ENCODE measurements at regions not wholly inside any gene's neighbourhood (a gene's known extent, or its start where the extent isn't known, plus 50 kb on each side); places are given as distances from the start of the nearest gene placed in this dataset.

- H3K4me1 ChIP-seq (ENCODE audit: low read depth), result no peaks in the 10 kb centered on the region
- H3K27me3 ChIP-seq, result no peaks in the 10 kb centered on the region
- no peaks in the 10 kb centered on the region for H3K36me3 ChIP-seq
- H3K27ac ChIP-seq, result no peak overlapping the region
- no peak for DNase-seq (ENCODE audit: low read depth in 1 of 2, low spot score in 1 of 2)
- H3K9me3 ChIP-seq (ENCODE audit: low read depth), result no peaks in the 10 kb centered on the region
- no peak overlapping the region for H3K4me3 ChIP-seq
- TF ChIP-seq, protein P1, sequence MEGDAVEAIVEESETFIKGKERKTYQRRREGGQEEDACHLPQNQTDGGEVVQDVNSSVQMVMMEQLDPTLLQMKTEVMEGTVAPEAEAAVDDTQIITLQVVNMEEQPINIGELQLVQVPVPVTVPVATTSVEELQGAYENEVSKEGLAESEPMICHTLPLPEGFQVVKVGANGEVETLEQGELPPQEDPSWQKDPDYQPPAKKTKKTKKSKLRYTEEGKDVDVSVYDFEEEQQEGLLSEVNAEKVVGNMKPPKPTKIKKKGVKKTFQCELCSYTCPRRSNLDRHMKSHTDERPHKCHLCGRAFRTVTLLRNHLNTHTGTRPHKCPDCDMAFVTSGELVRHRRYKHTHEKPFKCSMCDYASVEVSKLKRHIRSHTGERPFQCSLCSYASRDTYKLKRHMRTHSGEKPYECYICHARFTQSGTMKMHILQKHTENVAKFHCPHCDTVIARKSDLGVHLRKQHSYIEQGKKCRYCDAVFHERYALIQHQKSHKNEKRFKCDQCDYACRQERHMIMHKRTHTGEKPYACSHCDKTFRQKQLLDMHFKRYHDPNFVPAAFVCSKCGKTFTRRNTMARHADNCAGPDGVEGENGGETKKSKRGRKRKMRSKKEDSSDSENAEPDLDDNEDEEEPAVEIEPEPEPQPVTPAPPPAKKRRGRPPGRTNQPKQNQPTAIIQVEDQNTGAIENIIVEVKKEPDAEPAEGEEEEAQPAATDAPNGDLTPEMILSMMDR (IDR thresholded peaks at IDR 0.05; ENCODE audit: low read depth, low read length), result no peak
Observed at GRCh38 chr3:170701696-170702678, 116.1 kb upstream of the SLC7A14 start.

DNA sequence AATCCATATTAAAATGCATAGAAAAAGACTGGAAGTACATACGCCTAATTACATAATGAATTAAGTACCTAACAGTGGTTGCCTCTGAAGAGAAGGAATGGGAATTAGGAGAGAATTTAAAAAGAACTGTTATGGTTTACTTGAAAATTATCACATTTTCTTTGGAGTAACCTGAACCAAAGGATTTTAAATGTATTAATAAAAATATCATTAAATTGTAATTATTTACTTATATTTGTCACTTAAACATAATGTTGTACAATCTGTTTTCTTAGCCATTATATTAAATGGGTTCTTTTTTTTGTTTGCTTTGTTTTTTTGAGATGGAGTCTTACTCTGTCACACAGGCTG is 114.2 kb upstream of the SLC7A14 start:
- Histone ChIP-seq H3K36me3 (no peaks in the 10 kb centered on the region), H3K27me3 (no peaks in the 10 kb centered on the region), H3K4me3 (no peak overlapping the region), H3K9me3 (ENCODE audit: low read depth) (no peaks in the 10 kb centered on the region), H3K27ac (no peak overlapping the region), H3K4me1 (ENCODE audit: low read depth) (no peaks in the 10 kb centered on the region)
- DNase-seq (ENCODE audit: low read depth in 1 of 2, low spot score in 1 of 2), result no peak
- TF ChIP-seq, protein P1 (IDR thresholded peaks at IDR 0.05; ENCODE audit: low read depth, low read length), result no peak

- Histone ChIP-seq H3K36me3 (no peaks in the 10 kb centered on the region), H3K9me3 (ENCODE audit: low read depth) (no peaks in the 10 kb centered on the region), H3K4me3 (no peak overlapping the region), H3K4me1 (ENCODE audit: low read depth) (no peaks in the 10 kb centered on the region), H3K27ac (no peak overlapping the region), H3K27me3 (no peaks in the 10 kb centered on the region)
- DNase-seq (ENCODE audit: low read depth in 1 of 2, low spot score in 1 of 2), result peak in 1 of 2 donors; percentile 84
- TF ChIP-seq, protein P1 (IDR thresholded peaks at IDR 0.05; ENCODE audit: low read depth, low read length), result no peak
Observed at GRCh38 chr3:170699158-170700053, 113.5 kb upstream of the SLC7A14 start.

DNA sequence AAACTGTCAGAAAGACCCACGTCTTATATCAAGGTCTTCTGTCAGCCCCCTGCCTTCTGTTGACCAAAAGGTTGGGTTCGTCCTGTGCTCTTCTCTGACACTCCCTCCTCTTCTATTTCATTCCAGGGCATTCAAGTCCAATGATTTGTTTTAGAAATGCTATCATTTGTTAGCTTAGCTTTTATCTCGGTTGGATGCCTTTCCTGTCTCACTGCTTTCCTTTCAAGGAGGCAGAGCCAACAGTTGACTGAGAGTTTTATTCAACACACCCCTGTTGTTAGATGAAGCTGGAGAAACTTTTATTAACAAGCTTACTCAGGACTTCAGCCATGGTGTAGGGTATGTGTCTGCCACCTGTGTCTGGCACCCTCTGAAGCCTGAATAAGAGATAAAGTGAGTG is 112.0 kb upstream of the SLC7A14 start:
- Histone ChIP-seq H3K36me3 (no peaks in the 10 kb centered on the region), H3K4me3 (no peak overlapping the region), H3K27ac (no peak overlapping the region), H3K27me3 (no peaks in the 10 kb centered on the region), H3K9me3 (ENCODE audit: low read depth) (no peaks in the 10 kb centered on the region), H3K4me1 (ENCODE audit: low read depth) (no peaks in the 10 kb centered on the region)
- DNase-seq (ENCODE audit: low read depth in 1 of 2, low spot score in 1 of 2), result peak in 1 of 2 donors; percentile 39
- TF ChIP-seq, protein P1 (IDR thresholded peaks at IDR 0.05; ENCODE audit: low read depth, low read length), result no peak

- Histone ChIP-seq H3K27ac (no peak overlapping the region), H3K9me3 (ENCODE audit: low read depth) (no peaks in the 10 kb centered on the region), H3K27me3 (no peaks in the 10 kb centered on the region), H3K4me1 (ENCODE audit: low read depth) (no peaks in the 10 kb centered on the region), H3K4me3 (no peak overlapping the region), H3K36me3 (no peaks in the 10 kb centered on the region)
- TF ChIP-seq, protein P1 (IDR thresholded peaks at IDR 0.05; ENCODE audit: low read depth, low read length), result no peak
- DNase-seq (ENCODE audit: low read depth in 1 of 2, low spot score in 1 of 2), result no peak
Observed at GRCh38 chr3:170697131-170697530, 111.3 kb upstream of the SLC7A14 start.

Data from cardiac muscle cell (in vitro differentiated cells and primary cell).